Neural cell (in vitro differentiated cells): ENCODE measurements at regions not wholly inside any gene's neighbourhood (a gene's known extent, or its start where the extent isn't known, plus 50 kb on each side); places are given as distances from the start of the nearest gene placed in this dataset.

ENCODE experiments used
- H2AFZ ChIP-seq: fragments of 200-600, 300-800 bp; sonication (generic), shearing (Covaris generic); 2 replicates; pipeline ENCODE4 v1.6.0; 2014; ENCODE audit warnings: low read depth, mild to moderate bottlenecking, antibody characterized with exemption, low read length, moderate library complexity
- H3F3A ChIP-seq: fragments of 200-600 bp; shearing (Covaris generic); 2 replicates; pipeline ENCODE4 v1.6.1; 2016; ENCODE audit warnings: mild to moderate bottlenecking, moderate library complexity, mixed read lengths, antibody characterized with exemption, low read length; ENCODE audit not compliant: insufficient read depth, poor library complexity, severe bottlenecking
- H3K27ac ChIP-seq: fragments of 200-600, 300-800 bp; sonication (generic), shearing (Covaris generic); 2 replicates; pipeline ENCODE4 v1.5.1; 2014; ENCODE audit warnings: mild to moderate bottlenecking, low read length, moderate library complexity
- H3K27me3 ChIP-seq: fragments of 300-800, 200-600 bp; sonication (generic), shearing (Covaris generic); 2 replicates; pipeline ENCODE4 v1.6.0; 2014; ENCODE audit warnings: mild to moderate bottlenecking, low read depth, low read length, moderate library complexity; ENCODE audit not compliant: insufficient read depth
- H3K36me3 ChIP-seq: fragments of 300-800, 200-600 bp; sonication (generic), shearing (Covaris generic); 2 replicates; pipeline ENCODE4 v1.5.1; 2014; ENCODE audit warnings: mild to moderate bottlenecking, antibody characterized with exemption, low read length, moderate library complexity; ENCODE audit not compliant: insufficient read depth
- H3K4me2 ChIP-seq: fragments of 300-800, 200-600 bp; sonication (generic), shearing (Covaris generic); 2 replicates; pipeline ENCODE4 v1.6.0; 2014; ENCODE audit warnings: mild to moderate bottlenecking, low read length
- H3K4me3 ChIP-seq: fragments of 300-800, 200-600 bp; sonication (generic), shearing (Covaris generic); 2 replicates; pipeline ENCODE4 v1.5.1; 2014; ENCODE audit warnings: mild to moderate bottlenecking, low read length, moderate library complexity
- H3K79me2 ChIP-seq: fragments of 200-600 bp; shearing (Covaris generic); replicated peaks from 2 replicates; pipeline ENCODE4 v1.6.0; 2014; ENCODE audit warnings: mild to moderate bottlenecking, low read length, moderate library complexity; ENCODE audit not compliant: insufficient read depth
- H3K9ac ChIP-seq: fragments of 300-800, 200-600 bp; sonication (generic), shearing (Covaris generic); 2 replicates; pipeline ENCODE4 v1.6.1; 2016; ENCODE audit warnings: mild to moderate bottlenecking, low read length, mixed read lengths
- H3K9me2 ChIP-seq: fragments of 200-600 bp; shearing (Covaris generic); 2 replicates; pipeline ENCODE4 v1.6.1; 2016; ENCODE audit warnings: mild to moderate bottlenecking, low read length, mixed read lengths; ENCODE audit not compliant: insufficient read depth
- H3K9me3 ChIP-seq: fragments of 200-600, 300-800 bp; sonication (generic), shearing (Covaris generic); 2 replicates; pipeline ENCODE4 v1.6.1; 2016; ENCODE audit warnings: mild to moderate bottlenecking, mixed run types, low read length, moderate library complexity, mixed read lengths
- H4K20me1 ChIP-seq: fragments of 200-600 bp; shearing (Covaris generic); 2 replicates; pipeline ENCODE4 v1.6.1; 2016; ENCODE audit warnings: mild to moderate bottlenecking, mixed run types; ENCODE audit not compliant: insufficient read depth
- EP300 ChIP-seq: fragments of 450-650 bp; conservative IDR thresholded peaks from 2 replicates; pipeline ENCODE4 v1.6.1; 2014; ENCODE audit warnings: antibody characterized with exemption, mild to moderate bottlenecking, moderate library complexity; ENCODE audit not compliant: poor library complexity, severe bottlenecking
- EZH2 ChIP-seq: fragments of 200-600, 300-800 bp; shearing (Covaris generic), sonication (generic); IDR thresholded peaks from 2 replicates; pipeline ENCODE4 v1.6.1; 2014; ENCODE audit warnings: antibody characterized with exemption, low read length, borderline replicate concordance, mild to moderate bottlenecking; ENCODE audit not compliant: insufficient read depth, poor library complexity, severe bottlenecking
- MXI1 ChIP-seq: fragments of 450-650 bp; conservative IDR thresholded peaks from 2 replicates; pipeline ENCODE4 v1.6.1; 2014; ENCODE audit warnings: antibody characterized with exemption, mild to moderate bottlenecking; ENCODE audit not compliant: poor library complexity, severe bottlenecking
- POLR2AphosphoS5 ChIP-seq: IDR thresholded peaks from 2 replicates; pipeline ENCODE4 v1.6.1; 2012
- RAD21 ChIP-seq: fragments of 450-650 bp; conservative IDR thresholded peaks from 2 replicates; pipeline ENCODE4 v1.6.1; 2014; ENCODE audit warnings: antibody characterized with exemption, mild to moderate bottlenecking, moderate library complexity
- SMC3 ChIP-seq: fragments of 450-650 bp; conservative IDR thresholded peaks from 2 replicates; pipeline ENCODE4 v1.6.1; 2014; ENCODE audit warnings: antibody characterized with exemption, mild to moderate bottlenecking, moderate library complexity; ENCODE audit not compliant: poor library complexity
- TAF1 ChIP-seq: IDR thresholded peaks from 2 replicates; pipeline ENCODE4 v1.6.1; 2012; ENCODE audit warnings: low read depth
- TF ChIP-seq, protein P1 (sequence below): IDR thresholded peaks from 2 replicates; pipeline ENCODE4 v1.6.1; 2012; ENCODE audit warnings: borderline replicate concordance
- TF ChIP-seq, protein P2 (sequence below): fragments of 450-650 bp; IDR thresholded peaks from 2 replicates; pipeline ENCODE4 v1.5.1; 2014; ENCODE audit warnings: antibody characterized with exemption, mild to moderate bottlenecking, moderate library complexity; ENCODE audit not compliant: poor library complexity, severe bottlenecking

DNA sequence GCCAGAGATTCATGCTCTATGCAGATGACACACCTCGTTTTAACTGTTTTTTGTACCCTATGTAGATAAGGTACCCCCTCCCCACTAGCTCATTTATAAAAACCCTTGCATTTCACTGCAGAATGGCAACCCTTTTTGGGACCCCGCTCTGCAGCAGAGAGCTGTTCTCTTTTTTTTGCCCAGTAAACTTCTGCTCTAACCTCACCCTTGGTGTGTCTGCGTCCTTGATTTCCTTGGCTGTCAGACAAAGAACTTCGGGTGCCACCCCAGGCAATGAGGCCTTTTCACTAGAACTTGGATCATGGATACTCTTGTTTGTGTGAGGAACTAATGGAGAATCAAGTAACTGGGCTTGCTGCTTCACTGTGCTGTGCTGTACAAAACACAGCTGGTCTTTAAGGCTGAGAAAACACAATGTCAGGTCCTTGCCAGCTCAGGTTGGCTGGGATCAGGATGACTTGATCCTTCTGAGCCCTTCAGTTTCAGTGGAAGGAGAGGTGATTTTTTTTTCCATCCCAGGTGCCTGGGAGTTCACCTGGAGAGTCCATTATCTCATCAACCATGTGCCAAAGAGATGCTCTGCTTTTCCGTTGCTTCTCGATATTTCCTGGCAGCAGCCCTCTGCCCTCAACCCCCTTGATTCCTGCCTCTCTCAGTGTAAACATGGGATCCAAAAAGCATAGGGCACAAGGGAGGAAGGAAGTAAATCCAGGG lies 133.2 kb upstream of the FAM20A start:
- no peaks in the 10 kb centered on the region for H3K79me2 ChIP-seq
- H3K36me3 ChIP-seq, result no peaks in the 10 kb centered on the region
- no peak overlapping the region for H3K9ac ChIP-seq
- H3K27ac ChIP-seq, result peak overlapping the region; percentile 52
- no peaks in the 10 kb centered on the region for H3F3A ChIP-seq
- no peaks in the 10 kb centered on the region for H3K9me3 ChIP-seq
- H2AFZ ChIP-seq, result no peak overlapping the region
- no peaks in the 10 kb centered on the region for H3K27me3 ChIP-seq
- TF ChIP-seq, protein P1, sequence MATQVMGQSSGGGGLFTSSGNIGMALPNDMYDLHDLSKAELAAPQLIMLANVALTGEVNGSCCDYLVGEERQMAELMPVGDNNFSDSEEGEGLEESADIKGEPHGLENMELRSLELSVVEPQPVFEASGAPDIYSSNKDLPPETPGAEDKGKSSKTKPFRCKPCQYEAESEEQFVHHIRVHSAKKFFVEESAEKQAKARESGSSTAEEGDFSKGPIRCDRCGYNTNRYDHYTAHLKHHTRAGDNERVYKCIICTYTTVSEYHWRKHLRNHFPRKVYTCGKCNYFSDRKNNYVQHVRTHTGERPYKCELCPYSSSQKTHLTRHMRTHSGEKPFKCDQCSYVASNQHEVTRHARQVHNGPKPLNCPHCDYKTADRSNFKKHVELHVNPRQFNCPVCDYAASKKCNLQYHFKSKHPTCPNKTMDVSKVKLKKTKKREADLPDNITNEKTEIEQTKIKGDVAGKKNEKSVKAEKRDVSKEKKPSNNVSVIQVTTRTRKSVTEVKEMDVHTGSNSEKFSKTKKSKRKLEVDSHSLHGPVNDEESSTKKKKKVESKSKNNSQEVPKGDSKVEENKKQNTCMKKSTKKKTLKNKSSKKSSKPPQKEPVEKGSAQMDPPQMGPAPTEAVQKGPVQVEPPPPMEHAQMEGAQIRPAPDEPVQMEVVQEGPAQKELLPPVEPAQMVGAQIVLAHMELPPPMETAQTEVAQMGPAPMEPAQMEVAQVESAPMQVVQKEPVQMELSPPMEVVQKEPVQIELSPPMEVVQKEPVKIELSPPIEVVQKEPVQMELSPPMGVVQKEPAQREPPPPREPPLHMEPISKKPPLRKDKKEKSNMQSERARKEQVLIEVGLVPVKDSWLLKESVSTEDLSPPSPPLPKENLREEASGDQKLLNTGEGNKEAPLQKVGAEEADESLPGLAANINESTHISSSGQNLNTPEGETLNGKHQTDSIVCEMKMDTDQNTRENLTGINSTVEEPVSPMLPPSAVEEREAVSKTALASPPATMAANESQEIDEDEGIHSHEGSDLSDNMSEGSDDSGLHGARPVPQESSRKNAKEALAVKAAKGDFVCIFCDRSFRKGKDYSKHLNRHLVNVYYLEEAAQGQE, result no peak
- H3K4me2 ChIP-seq, result no peak overlapping the region
- H4K20me1 ChIP-seq, result no peaks in the 10 kb centered on the region
- no peak overlapping the region for H3K4me3 ChIP-seq
- H3K9me2 ChIP-seq, result no peaks in the 10 kb centered on the region

- Histone ChIP-seq H3F3A (no peaks in the 10 kb centered on the region), H4K20me1 (no peaks in the 10 kb centered on the region), H3K79me2 (no peaks in the 10 kb centered on the region), H3K9me3 (no peaks in the 10 kb centered on the region), H2AFZ (no peak overlapping the region), H3K36me3 (no peaks in the 10 kb centered on the region), H3K9me2 (no peaks in the 10 kb centered on the region), H3K4me2 (no peak overlapping the region), H3K27me3 (no peaks in the 10 kb centered on the region), H3K9ac (no peak overlapping the region), H3K27ac (no peak overlapping the region), H3K4me3 (no peak overlapping the region)
- TF ChIP-seq, protein P2, sequence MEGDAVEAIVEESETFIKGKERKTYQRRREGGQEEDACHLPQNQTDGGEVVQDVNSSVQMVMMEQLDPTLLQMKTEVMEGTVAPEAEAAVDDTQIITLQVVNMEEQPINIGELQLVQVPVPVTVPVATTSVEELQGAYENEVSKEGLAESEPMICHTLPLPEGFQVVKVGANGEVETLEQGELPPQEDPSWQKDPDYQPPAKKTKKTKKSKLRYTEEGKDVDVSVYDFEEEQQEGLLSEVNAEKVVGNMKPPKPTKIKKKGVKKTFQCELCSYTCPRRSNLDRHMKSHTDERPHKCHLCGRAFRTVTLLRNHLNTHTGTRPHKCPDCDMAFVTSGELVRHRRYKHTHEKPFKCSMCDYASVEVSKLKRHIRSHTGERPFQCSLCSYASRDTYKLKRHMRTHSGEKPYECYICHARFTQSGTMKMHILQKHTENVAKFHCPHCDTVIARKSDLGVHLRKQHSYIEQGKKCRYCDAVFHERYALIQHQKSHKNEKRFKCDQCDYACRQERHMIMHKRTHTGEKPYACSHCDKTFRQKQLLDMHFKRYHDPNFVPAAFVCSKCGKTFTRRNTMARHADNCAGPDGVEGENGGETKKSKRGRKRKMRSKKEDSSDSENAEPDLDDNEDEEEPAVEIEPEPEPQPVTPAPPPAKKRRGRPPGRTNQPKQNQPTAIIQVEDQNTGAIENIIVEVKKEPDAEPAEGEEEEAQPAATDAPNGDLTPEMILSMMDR, result no peak
- TF ChIP-seq EZH2, result no peak
- TF ChIP-seq MXI1, result no peak
- no peak for TF ChIP-seq TAF1
- TF ChIP-seq EP300, result no peak
- TF ChIP-seq, protein P1, result no peak
- TF ChIP-seq SMC3, result no peak
- no peak for TF ChIP-seq RAD21
- TF ChIP-seq POLR2AphosphoS5, result no peak
Observed at GRCh38 chr17:68733241-68734176, 132.3 kb upstream of the FAM20A start.
